HG03060 (cell line): ENCODE measurements at regions not wholly inside any gene's neighbourhood (a gene's known extent, or its start where the extent isn't known, plus 50 kb on each side); places are given as distances from the start of the nearest gene placed in this dataset.

ENCODE experiments used
- ATAC-seq: cut with Tn5 transposase; IDR thresholded peaks from one replicate; pipeline ENCODE4 v1.9.1; 2021; ENCODE audit warnings: low read depth, moderate number of reproducible peaks; ENCODE audit not compliant: unreplicated experiment

- no peak for ATAC-seq
Measured at GRCh38 chr6:132868057-132868456, 53.7 kb downstream of the RPS12 start.

GRCh38 chr6:132872923-132873322 lies 58.6 kb downstream of the RPS12 start:
- peak; percentile 100 for ATAC-seq

- no peak for ATAC-seq
Measured at GRCh38 chr6:132877003-132877402, 62.6 kb downstream of the RPS12 start.

GRCh38 chr6:132887204-132887603 lies 72.8 kb downstream of the RPS12 start:
- ATAC-seq: no peak

- no peak for ATAC-seq
Measured at GRCh38 chr6:132888701-132889100, 74.3 kb downstream of the RPS12 start.

GRCh38 chr6:132892929-132893771 lies 78.8 kb downstream of the RPS12 start:
- no peak for ATAC-seq

GRCh38 chr6:132893772-132894490 lies 79.6 kb downstream of the RPS12 start:
- no peak for ATAC-seq

GRCh38 chr6:132898376-132898775 lies 84.0 kb downstream of the RPS12 start:
- ATAC-seq: no peak

- no peak for ATAC-seq
Measured at GRCh38 chr6:132900849-132901248, 86.5 kb downstream of the RPS12 start.

GRCh38 chr6:132902901-132903300 lies 88.5 kb downstream of the RPS12 start:
- ATAC-seq: no peak

GRCh38 chr6:132907231-132907630 lies 92.9 kb downstream of the RPS12 start:
- ATAC-seq: no peak

- ATAC-seq: no peak
Measured at GRCh38 chr6:132907914-132908313, 93.5 kb downstream of the RPS12 start.

GRCh38 chr6:132909742-132910141 lies 95.4 kb downstream of the RPS12 start:
- no peak for ATAC-seq

- ATAC-seq: no peak
Measured at GRCh38 chr6:132910759-132911158, 96.4 kb downstream of the RPS12 start.

- ATAC-seq: no peak
Measured at GRCh38 chr6:132919045-132919860, 104.9 kb downstream of the RPS12 start.

GRCh38 chr6:132927713-132928112 lies 113.3 kb downstream of the RPS12 start:
- no peak for ATAC-seq

- no peak for ATAC-seq
Measured at GRCh38 chr6:132929141-132929540, 114.8 kb downstream of the RPS12 start.

GRCh38 chr6:132931313-132931712 lies 116.9 kb downstream of the RPS12 start:
- ATAC-seq: no peak

- ATAC-seq: no peak
Measured at GRCh38 chr6:132931936-132932514, 117.7 kb downstream of the RPS12 start.

GRCh38 chr6:132932588-132932987 lies 118.2 kb downstream of the RPS12 start:
- ATAC-seq: no peak

- ATAC-seq: no peak
Measured at GRCh38 chr6:132933090-132933489, 118.7 kb downstream of the RPS12 start.
